ENCODE measurements at regions not wholly inside any gene's neighbourhood (a gene's known extent, or its start where the extent isn't known, plus 50 kb on each side); places are given as distances from the start of the nearest gene placed in this dataset.

GRCh38 chr2:129248198-129248597 lies 731.3 kb upstream of the RAB6C start:
- Histone ChIP-seq H3K36me3 (ENCODE audit: control insufficient read depth in 2 of 2, extremely low read depth in 1 of 2, insufficient read depth in 2 of 2, low read length in 2 of 2) (no peaks in the 10 kb centered on the region), H3K27me3 (ENCODE audit: control insufficient read depth, extremely low read depth, insufficient read depth, low read length) (no peaks in the 10 kb centered on the region), H3K79me2 (ENCODE audit: control insufficient read depth, insufficient read depth, low read length) (no peaks in the 10 kb centered on the region), H3K4me2 (ENCODE audit: control insufficient read depth, extremely low read depth, insufficient read depth, low read depth, low read length) (no peak overlapping the region), H3K9me3 (ENCODE audit: control insufficient read depth, low read depth, low read length) (no peaks in the 10 kb centered on the region), H3K27ac (ENCODE audit: control insufficient read depth, insufficient read depth, low read length) (no peak overlapping the region), H4K20me1 (ENCODE audit: control insufficient read depth, extremely low read depth, insufficient read depth, low read length) (no peaks in the 10 kb centered on the region), H3K9me1 (ENCODE audit: control insufficient read depth, extremely low read depth, insufficient read depth, low read length) (no peaks in the 10 kb centered on the region), H3K4me3 (ENCODE audit: control insufficient read depth in 2 of 3, extremely low read depth in 1 of 3, insufficient read depth in 2 of 3, low read depth in 1 of 3, low read length in 3 of 3) (no peak overlapping the region), H3K4me1 (ENCODE audit: control insufficient read depth, extremely low read depth, insufficient read depth, low read length) (peaks cover 20% of the 10 kb centered on the region), H2AFZ (ENCODE audit: control insufficient read depth, low read length) (no peak overlapping the region), H3K9ac (ENCODE audit: control insufficient read depth, extremely low read depth, insufficient read depth, low read length) (no peak overlapping the region)
- dilution Hi-C loops (cut with MboI; ENCODE audit: extremely low pct_ligation_motif_present, low sequenced_read_pairs), result no loop called here
- FAIRE-seq (peak; percentile 82), DNase-seq (ENCODE audit: low read depth, low spot score) (no peak)
- TF ChIP-seq EZH2 (IDR thresholded peaks at IDR 0.05; ENCODE audit: low read length), result no peak
- TF ChIP-seq, protein P1, sequence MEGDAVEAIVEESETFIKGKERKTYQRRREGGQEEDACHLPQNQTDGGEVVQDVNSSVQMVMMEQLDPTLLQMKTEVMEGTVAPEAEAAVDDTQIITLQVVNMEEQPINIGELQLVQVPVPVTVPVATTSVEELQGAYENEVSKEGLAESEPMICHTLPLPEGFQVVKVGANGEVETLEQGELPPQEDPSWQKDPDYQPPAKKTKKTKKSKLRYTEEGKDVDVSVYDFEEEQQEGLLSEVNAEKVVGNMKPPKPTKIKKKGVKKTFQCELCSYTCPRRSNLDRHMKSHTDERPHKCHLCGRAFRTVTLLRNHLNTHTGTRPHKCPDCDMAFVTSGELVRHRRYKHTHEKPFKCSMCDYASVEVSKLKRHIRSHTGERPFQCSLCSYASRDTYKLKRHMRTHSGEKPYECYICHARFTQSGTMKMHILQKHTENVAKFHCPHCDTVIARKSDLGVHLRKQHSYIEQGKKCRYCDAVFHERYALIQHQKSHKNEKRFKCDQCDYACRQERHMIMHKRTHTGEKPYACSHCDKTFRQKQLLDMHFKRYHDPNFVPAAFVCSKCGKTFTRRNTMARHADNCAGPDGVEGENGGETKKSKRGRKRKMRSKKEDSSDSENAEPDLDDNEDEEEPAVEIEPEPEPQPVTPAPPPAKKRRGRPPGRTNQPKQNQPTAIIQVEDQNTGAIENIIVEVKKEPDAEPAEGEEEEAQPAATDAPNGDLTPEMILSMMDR (optimal IDR thresholded peaks at IDR 0.05 in 1 of 3, IDR thresholded peaks at IDR 0.05 in 1 of 3, conservative IDR thresholded peaks at IDR 0.05 in 1 of 3; ENCODE audit: extremely low read depth in 1 of 3, insufficient read depth in 2 of 3, low read length in 3 of 3), result no peak

- no peaks in the 10 kb centered on the region for H3K36me3 ChIP-seq (ENCODE audit: control insufficient read depth in 2 of 2, extremely low read depth in 1 of 2, insufficient read depth in 2 of 2, low read length in 2 of 2)
- peak overlapping the region; percentile 22 for H3K9ac ChIP-seq (ENCODE audit: control insufficient read depth, extremely low read depth, insufficient read depth, low read length)
- FAIRE-seq (no peak), DNase-seq (ENCODE audit: low read depth, low spot score) (peak; percentile 79)
- dilution Hi-C loops (cut with MboI; ENCODE audit: extremely low pct_ligation_motif_present, low sequenced_read_pairs), result no loop called here
- H4K20me1 ChIP-seq (ENCODE audit: control insufficient read depth, extremely low read depth, insufficient read depth, low read length), result no peaks in the 10 kb centered on the region
- H3K9me1 ChIP-seq (ENCODE audit: control insufficient read depth, extremely low read depth, insufficient read depth, low read length), result no peaks in the 10 kb centered on the region
- H3K27ac ChIP-seq (ENCODE audit: control insufficient read depth, insufficient read depth, low read length), result peak overlapping the region; percentile 50
- TF ChIP-seq, protein P1 (optimal IDR thresholded peaks at IDR 0.05 in 1 of 3, IDR thresholded peaks at IDR 0.05 in 1 of 3, conservative IDR thresholded peaks at IDR 0.05 in 1 of 3; ENCODE audit: extremely low read depth in 1 of 3, insufficient read depth in 2 of 3, low read length in 3 of 3), result peak in 1 of 3 experiments; percentile 10
- no peak for TF ChIP-seq EZH2 (IDR thresholded peaks at IDR 0.05; ENCODE audit: low read length)
- peaks cover 27% of the 10 kb centered on the region for H3K4me1 ChIP-seq (ENCODE audit: control insufficient read depth, extremely low read depth, insufficient read depth, low read length)
- H3K4me3 ChIP-seq (ENCODE audit: control insufficient read depth in 2 of 3, extremely low read depth in 1 of 3, insufficient read depth in 2 of 3, low read depth in 1 of 3, low read length in 3 of 3), result peak overlapping the region in 1 of 3 experiments; percentile 11
- H3K9me3 ChIP-seq (ENCODE audit: control insufficient read depth, low read depth, low read length), result peaks cover 2% of the 10 kb centered on the region
- no peaks in the 10 kb centered on the region for H3K27me3 ChIP-seq (ENCODE audit: control insufficient read depth, extremely low read depth, insufficient read depth, low read length)
- H3K4me2 ChIP-seq (ENCODE audit: control insufficient read depth, extremely low read depth, insufficient read depth, low read depth, low read length), result peak overlapping the region; percentile 63
- peak overlapping the region; percentile 51 for H2AFZ ChIP-seq (ENCODE audit: control insufficient read depth, low read length)
- no peaks in the 10 kb centered on the region for H3K79me2 ChIP-seq (ENCODE audit: control insufficient read depth, insufficient read depth, low read length)
Measured at GRCh38 chr2:129252781-129253460, 726.5 kb upstream of the RAB6C start.
